ENCODE measurements at regions not wholly inside any gene's neighbourhood (a gene's known extent, or its start where the extent isn't known, plus 50 kb on each side); places are given as distances from the start of the nearest gene placed in this dataset.

- Histone ChIP-seq H3K36me3 (ENCODE audit: control insufficient read depth in 2 of 2, insufficient read depth in 1 of 2, low read length in 2 of 2) (no peaks in the 10 kb centered on the region), H3K4me3 (ENCODE audit: low read depth, low read length) (no peak overlapping the region), H3K27ac (ENCODE audit: extremely low read depth, low read depth, low read length) (no peak overlapping the region), H3K9me3 (ENCODE audit: control insufficient read depth, insufficient read depth, low read depth, low read length) (no peaks in the 10 kb centered on the region), H3K4me1 (ENCODE audit: control insufficient read depth, insufficient read depth, low read length) (no peaks in the 10 kb centered on the region)
- ChIA-PET POLR2A (no interaction called here), CTCF (no interaction called here)
- TF ChIP-seq YY2 (tag by site-specific recombination; IDR thresholded peaks at IDR 0.05) (no peak), ZNF664 (tag by site-specific recombination; IDR thresholded peaks at IDR 0.05) (no peak), HOXA7 (CRISPR knock-in tag; IDR thresholded peaks at IDR 0.05; ENCODE audit: borderline replicate concordance) (no peak), RBAK (tag by site-specific recombination; IDR thresholded peaks at IDR 0.05) (no peak), SETDB1 (IDR thresholded peaks at IDR 0.05; ENCODE audit: insufficient read length, low read length) (no peak), ZNF48 (tag by site-specific recombination; IDR thresholded peaks at IDR 0.05) (no peak), ZFHX2 (tag by site-specific recombination; conservative IDR thresholded peaks at IDR 0.05) (no peak), ZNF19 (tag by site-specific recombination; IDR thresholded peaks at IDR 0.05; ENCODE audit: low read depth) (no peak), WT1 (tag by site-specific recombination; IDR thresholded peaks at IDR 0.05) (no peak), ZNF221 (tag by site-specific recombination; IDR thresholded peaks at IDR 0.05; ENCODE audit: borderline replicate concordance) (no peak), KLF17 (tag by site-specific recombination; IDR thresholded peaks at IDR 0.05) (no peak), REST (tag by site-specific recombination; IDR thresholded peaks at IDR 0.05) (no peak), ZNF354C (tag by site-specific recombination; IDR thresholded peaks at IDR 0.05; ENCODE audit: borderline replicate concordance, low read depth) (no peak), ZNF274 (IDR thresholded peaks at IDR 0.05; ENCODE audit: low read length) (no peak), ZNF274 (tag by site-specific recombination; IDR thresholded peaks at IDR 0.05; ENCODE audit: borderline replicate concordance) (no peak), ZIC2 (tag by site-specific recombination; IDR thresholded peaks at IDR 0.05) (no peak), ZNF777 (tag by site-specific recombination; IDR thresholded peaks at IDR 0.05; ENCODE audit: borderline replicate concordance) (no peak), ZNF302 (tag by site-specific recombination; IDR thresholded peaks at IDR 0.05; ENCODE audit: low read depth) (no peak), ZSCAN5A (tag by site-specific recombination; IDR thresholded peaks at IDR 0.05) (no peak)
These were observed 875.7 kb downstream of the SLC6A15 start for GRCh38 chr12:84036912-84037311.

GRCh38 chr12:84035766-84036165 is 876.8 kb downstream of the SLC6A15 start:
- Histone ChIP-seq H3K36me3 (ENCODE audit: control insufficient read depth in 2 of 2, insufficient read depth in 1 of 2, low read length in 2 of 2) (no peaks in the 10 kb centered on the region), H3K27ac (ENCODE audit: extremely low read depth, low read depth, low read length) (no peak overlapping the region), H3K4me1 (ENCODE audit: control insufficient read depth, insufficient read depth, low read length) (no peaks in the 10 kb centered on the region), H3K4me3 (ENCODE audit: low read depth, low read length) (no peak overlapping the region), H3K9me3 (ENCODE audit: control insufficient read depth, insufficient read depth, low read depth, low read length) (no peaks in the 10 kb centered on the region)
- CTCF ChIA-PET: no interaction called here
- POLR2A ChIA-PET: no interaction called here
- no peak for TF ChIP-seq PRDM6 (tag by site-specific recombination; IDR thresholded peaks at IDR 0.05)
- no peak for TF ChIP-seq ZNF571 (tag by site-specific recombination; IDR thresholded peaks at IDR 0.05)
- TF ChIP-seq ZSCAN16 (tag by site-specific recombination; IDR thresholded peaks at IDR 0.05): no peak
- no peak for TF ChIP-seq ZFP69B (tag by site-specific recombination; IDR thresholded peaks at IDR 0.05)
- no peak for TF ChIP-seq GFI1B (tag by site-specific recombination; IDR thresholded peaks at IDR 0.05)
- no peak for TF ChIP-seq PRDM4 (tag by site-specific recombination; IDR thresholded peaks at IDR 0.05)
- TF ChIP-seq GLIS1 (tag by site-specific recombination; IDR thresholded peaks at IDR 0.05): no peak
- TF ChIP-seq BCL11B (tag by site-specific recombination; IDR thresholded peaks at IDR 0.05; ENCODE audit: low read depth): no peak
- TF ChIP-seq ZNF768 (tag by site-specific recombination; IDR thresholded peaks at IDR 0.05): no peak
- TF ChIP-seq ZNF23 (tag by site-specific recombination; IDR thresholded peaks at IDR 0.05; ENCODE audit: borderline replicate concordance): no peak
